ENCODE measurements at regions not wholly inside any gene's neighbourhood (a gene's known extent, or its start where the extent isn't known, plus 50 kb on each side); places are given as distances from the start of the nearest gene placed in this dataset.

DNA sequence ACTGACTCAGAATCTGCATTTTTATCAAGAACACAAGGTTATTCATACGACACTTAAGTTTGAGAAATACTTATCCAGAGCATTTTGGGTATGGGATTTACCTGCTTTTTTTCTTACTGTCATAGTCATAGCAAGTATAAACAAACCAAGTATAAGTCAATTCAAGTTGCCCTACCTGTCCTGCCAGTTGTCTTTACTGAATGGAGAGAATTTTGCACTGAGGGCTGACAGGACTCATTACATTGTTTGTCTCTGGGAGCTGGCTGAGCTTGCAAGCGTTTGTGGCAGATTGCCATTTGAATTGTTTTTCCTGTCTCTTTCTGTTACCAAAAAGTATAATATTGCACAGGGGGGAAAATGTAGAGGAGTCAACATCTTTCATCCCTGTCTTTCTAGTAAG, 278.9 kb upstream of the MAGEC2 start:
- Histone ChIP-seq H3K9me1 (replicated peaks; ENCODE audit: control insufficient read depth, extremely low read depth, insufficient read depth, low read length) (no peaks in the 10 kb centered on the region), H3K27me3 (ENCODE audit: control insufficient read depth in 2 of 2, insufficient read depth in 2 of 2, low read length in 2 of 2) (no peaks in the 10 kb centered on the region), H3K9me3 (replicated peaks; ENCODE audit: control insufficient read depth, insufficient read depth, low read length) (no peaks in the 10 kb centered on the region), H3K79me2 (ENCODE audit: control insufficient read depth, insufficient read depth, low read length) (no peaks in the 10 kb centered on the region), H4K20me1 (replicated peaks; ENCODE audit: control insufficient read depth, extremely low read depth, insufficient read depth, low read length) (no peaks in the 10 kb centered on the region), H3K27ac (ENCODE audit: insufficient read depth, low read depth, low read length) (no peak overlapping the region), H3K36me3 (ENCODE audit: control insufficient read depth in 2 of 2, extremely low read depth in 1 of 2, insufficient read depth in 2 of 2, low read length in 2 of 2) (no peaks in the 10 kb centered on the region), H3K4me3 (replicated peaks in 1 of 3; ENCODE audit: insufficient read depth in 1 of 3, low read depth in 1 of 3, low read length in 3 of 3) (no peak overlapping the region), H3K9ac (replicated peaks; ENCODE audit: extremely low read depth, insufficient read depth, low read length) (no peak overlapping the region), H2AFZ (ENCODE audit: low read depth, low read length) (no peak overlapping the region), H3K4me1 (ENCODE audit: control insufficient read depth, extremely low read depth, insufficient read depth, low read length) (no peaks in the 10 kb centered on the region), H3K4me2 (ENCODE audit: insufficient read depth, low read length) (no peak overlapping the region)
- intact Hi-C loops (cut with micrococcal nuclease) = no loop called here
- dilution Hi-C loops (cut with MboI; ENCODE audit: extremely low pct_ligation_motif_present, low sequenced_read_pairs) = no loop called here
- FAIRE-seq (no peak), DNase-seq (ENCODE audit: low read depth, low spot score) (no peak)
- ChIA-PET CTCF (no interaction called here), POLR2A (no interaction called here)
- TF ChIP-seq EZH2 (IDR thresholded peaks at IDR 0.05; ENCODE audit: borderline replicate concordance, low read depth, low read length, severe bottlenecking) = no peak
- TF ChIP-seq GATA2 (IDR thresholded peaks at IDR 0.05; ENCODE audit: insufficient read depth, insufficient read length, low read depth, low read length) = no peak
- TF ChIP-seq, protein P1, sequence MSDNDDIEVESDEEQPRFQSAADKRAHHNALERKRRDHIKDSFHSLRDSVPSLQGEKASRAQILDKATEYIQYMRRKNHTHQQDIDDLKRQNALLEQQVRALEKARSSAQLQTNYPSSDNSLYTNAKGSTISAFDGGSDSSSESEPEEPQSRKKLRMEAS (IDR thresholded peaks at IDR 0.05; ENCODE audit: insufficient read depth, insufficient read length) = no peak
- TF ChIP-seq FOS (IDR thresholded peaks at IDR 0.05; ENCODE audit: borderline replicate concordance, insufficient read depth, low read length) = no peak
- BruUV-seq (replicated peaks) = no TSS peak

DNA sequence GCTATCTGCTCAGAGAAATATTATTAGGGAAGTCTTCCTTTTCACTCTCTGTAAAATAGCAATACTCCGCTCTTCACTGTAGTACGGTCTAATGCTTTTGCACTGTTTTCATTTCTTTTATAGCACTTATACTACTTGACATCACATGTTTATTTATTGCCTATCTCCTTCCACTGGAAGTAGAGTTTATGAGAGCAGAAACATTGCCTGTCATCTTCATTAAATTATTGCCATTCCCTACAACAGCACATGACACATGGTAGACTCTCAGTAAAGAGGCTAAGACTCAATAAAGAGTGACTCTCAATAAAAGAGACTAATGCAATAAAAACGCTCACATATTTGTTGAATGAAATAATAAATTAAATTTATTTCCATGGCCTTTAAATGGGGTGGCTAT, 241.3 kb upstream of the MAGEC2 start:
- Histone ChIP-seq H3K27ac (ENCODE audit: insufficient read depth, low read depth, low read length) (no peak overlapping the region), H3K4me1 (ENCODE audit: control insufficient read depth, extremely low read depth, insufficient read depth, low read length) (no peaks in the 10 kb centered on the region), H3K9me3 (replicated peaks; ENCODE audit: control insufficient read depth, insufficient read depth, low read length) (no peaks in the 10 kb centered on the region), H3K9ac (replicated peaks; ENCODE audit: extremely low read depth, insufficient read depth, low read length) (no peak overlapping the region), H3K4me2 (ENCODE audit: insufficient read depth, low read length) (no peak overlapping the region), H3K36me3 (ENCODE audit: control insufficient read depth in 2 of 2, extremely low read depth in 1 of 2, insufficient read depth in 2 of 2, low read length in 2 of 2) (no peaks in the 10 kb centered on the region), H3K27me3 (ENCODE audit: control insufficient read depth in 2 of 2, insufficient read depth in 2 of 2, low read length in 2 of 2) (no peaks in the 10 kb centered on the region), H4K20me1 (replicated peaks; ENCODE audit: control insufficient read depth, extremely low read depth, insufficient read depth, low read length) (no peaks in the 10 kb centered on the region), H3K4me3 (replicated peaks in 1 of 3; ENCODE audit: insufficient read depth in 1 of 3, low read depth in 1 of 3, low read length in 3 of 3) (no peak overlapping the region), H3K79me2 (ENCODE audit: control insufficient read depth, insufficient read depth, low read length) (no peaks in the 10 kb centered on the region), H2AFZ (ENCODE audit: low read depth, low read length) (no peak overlapping the region), H3K9me1 (replicated peaks; ENCODE audit: control insufficient read depth, extremely low read depth, insufficient read depth, low read length) (no peaks in the 10 kb centered on the region)
- dilution Hi-C loops (cut with MboI; ENCODE audit: extremely low pct_ligation_motif_present, low sequenced_read_pairs) (no loop called here), intact Hi-C loops (cut with micrococcal nuclease) (no loop called here)
- no TSS peak for BruUV-seq (replicated peaks)
- CTCF ChIA-PET = no interaction called here
- TF ChIP-seq GATA2 (IDR thresholded peaks at IDR 0.05; ENCODE audit: insufficient read depth, insufficient read length, low read depth, low read length) (no peak), POLR2AphosphoS5 (IDR thresholded peaks at IDR 0.05; ENCODE audit: insufficient read depth, low read depth, low read length) (no peak), JUN (IDR thresholded peaks at IDR 0.05; ENCODE audit: borderline replicate concordance, insufficient read depth, insufficient read length, low read depth) (no peak), FOS (IDR thresholded peaks at IDR 0.05; ENCODE audit: borderline replicate concordance, insufficient read depth, low read length) (no peak), EZH2 (IDR thresholded peaks at IDR 0.05; ENCODE audit: borderline replicate concordance, low read depth, low read length, severe bottlenecking) (no peak), POLR2A (IDR thresholded peaks at IDR 0.05; ENCODE audit: low read depth, low read length) (no peak), MYC (IDR thresholded peaks at IDR 0.05; ENCODE audit: low read depth, low read length) (no peak)
- TF ChIP-seq, protein P1 (IDR thresholded peaks at IDR 0.05; ENCODE audit: insufficient read depth, insufficient read length) = no peak
- TF ChIP-seq, protein P2, sequence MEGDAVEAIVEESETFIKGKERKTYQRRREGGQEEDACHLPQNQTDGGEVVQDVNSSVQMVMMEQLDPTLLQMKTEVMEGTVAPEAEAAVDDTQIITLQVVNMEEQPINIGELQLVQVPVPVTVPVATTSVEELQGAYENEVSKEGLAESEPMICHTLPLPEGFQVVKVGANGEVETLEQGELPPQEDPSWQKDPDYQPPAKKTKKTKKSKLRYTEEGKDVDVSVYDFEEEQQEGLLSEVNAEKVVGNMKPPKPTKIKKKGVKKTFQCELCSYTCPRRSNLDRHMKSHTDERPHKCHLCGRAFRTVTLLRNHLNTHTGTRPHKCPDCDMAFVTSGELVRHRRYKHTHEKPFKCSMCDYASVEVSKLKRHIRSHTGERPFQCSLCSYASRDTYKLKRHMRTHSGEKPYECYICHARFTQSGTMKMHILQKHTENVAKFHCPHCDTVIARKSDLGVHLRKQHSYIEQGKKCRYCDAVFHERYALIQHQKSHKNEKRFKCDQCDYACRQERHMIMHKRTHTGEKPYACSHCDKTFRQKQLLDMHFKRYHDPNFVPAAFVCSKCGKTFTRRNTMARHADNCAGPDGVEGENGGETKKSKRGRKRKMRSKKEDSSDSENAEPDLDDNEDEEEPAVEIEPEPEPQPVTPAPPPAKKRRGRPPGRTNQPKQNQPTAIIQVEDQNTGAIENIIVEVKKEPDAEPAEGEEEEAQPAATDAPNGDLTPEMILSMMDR (IDR thresholded peaks at IDR 0.05; ENCODE audit: extremely low read depth in 1 of 2, insufficient read depth in 1 of 2, low read depth in 1 of 2, low read length in 2 of 2) = no peak
- DNase-seq (ENCODE audit: low read depth, low spot score) (no peak), FAIRE-seq (no peak)
- POLR2A ChIA-PET = no interaction called here
